ENCODE measurements at regions not wholly inside any gene's neighbourhood (a gene's known extent, or its start where the extent isn't known, plus 50 kb on each side); places are given as distances from the start of the nearest gene placed in this dataset.
"Not testable (repeated sequence)": the region's sequence is repeated elsewhere in the genome, so short reads cannot be mapped to it uniquely, and the experiment has no call there.

DNA sequence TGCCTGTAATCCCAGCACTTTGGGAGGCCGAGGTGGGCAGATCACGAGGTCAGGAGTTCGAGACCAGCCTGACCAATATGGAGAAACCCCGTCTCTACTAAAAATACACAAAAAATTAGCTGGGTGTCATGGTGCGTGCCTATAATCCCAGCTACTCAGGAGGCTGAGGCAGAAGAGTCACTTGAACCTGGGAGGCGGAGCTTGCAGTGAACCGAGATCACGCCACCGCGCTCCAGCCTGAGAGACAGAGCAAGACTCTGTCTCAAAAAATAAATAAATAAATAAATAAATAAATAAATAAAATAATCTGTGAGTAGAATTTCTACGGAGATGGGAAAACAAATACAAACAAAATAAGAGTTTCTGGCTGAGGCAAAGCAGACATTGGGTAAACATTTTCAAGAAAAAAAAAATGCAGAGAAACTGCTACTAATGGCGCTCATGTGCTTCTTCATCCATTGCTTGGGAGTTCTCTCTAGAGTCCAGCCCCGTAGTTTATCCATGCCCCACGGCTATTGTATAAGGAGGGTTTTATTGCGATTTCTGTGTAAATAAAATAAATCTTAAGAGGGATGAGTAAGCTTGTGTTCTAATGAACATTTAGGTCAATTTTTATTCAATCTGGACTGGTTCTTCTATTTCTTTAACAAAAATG is 1161.9 kb downstream of the IGSF11 start:
- TF ChIP-seq, protein P1, sequence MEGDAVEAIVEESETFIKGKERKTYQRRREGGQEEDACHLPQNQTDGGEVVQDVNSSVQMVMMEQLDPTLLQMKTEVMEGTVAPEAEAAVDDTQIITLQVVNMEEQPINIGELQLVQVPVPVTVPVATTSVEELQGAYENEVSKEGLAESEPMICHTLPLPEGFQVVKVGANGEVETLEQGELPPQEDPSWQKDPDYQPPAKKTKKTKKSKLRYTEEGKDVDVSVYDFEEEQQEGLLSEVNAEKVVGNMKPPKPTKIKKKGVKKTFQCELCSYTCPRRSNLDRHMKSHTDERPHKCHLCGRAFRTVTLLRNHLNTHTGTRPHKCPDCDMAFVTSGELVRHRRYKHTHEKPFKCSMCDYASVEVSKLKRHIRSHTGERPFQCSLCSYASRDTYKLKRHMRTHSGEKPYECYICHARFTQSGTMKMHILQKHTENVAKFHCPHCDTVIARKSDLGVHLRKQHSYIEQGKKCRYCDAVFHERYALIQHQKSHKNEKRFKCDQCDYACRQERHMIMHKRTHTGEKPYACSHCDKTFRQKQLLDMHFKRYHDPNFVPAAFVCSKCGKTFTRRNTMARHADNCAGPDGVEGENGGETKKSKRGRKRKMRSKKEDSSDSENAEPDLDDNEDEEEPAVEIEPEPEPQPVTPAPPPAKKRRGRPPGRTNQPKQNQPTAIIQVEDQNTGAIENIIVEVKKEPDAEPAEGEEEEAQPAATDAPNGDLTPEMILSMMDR (conservative IDR thresholded peaks at IDR 0.05), result not testable (repeated sequence)
- not testable (repeated sequence) for TF ChIP-seq EZH2 (IDR thresholded peaks at IDR 0.05; ENCODE audit: low read depth)

All from PC-9 (cell line).